GM18505 (cell line): ENCODE measurements at regions not wholly inside any gene's neighbourhood (a gene's known extent, or its start where the extent isn't known, plus 50 kb on each side); places are given as distances from the start of the nearest gene placed in this dataset.

Experiments
- ATAC-seq: cut with Tn5 transposase; IDR thresholded peaks from one replicate; pipeline ENCODE4 v1.9.1; 2021; ENCODE audit not compliant: unreplicated experiment
- POLR2A ChIP-seq: IDR thresholded peaks from 4 replicates; pipeline ENCODE4 v1.6.1; 2011; ENCODE audit warnings: borderline replicate concordance; ENCODE audit not compliant: insufficient read depth, insufficient read length; ENCODE audit errors: extremely low read depth

GRCh38 chr7:85452674-85453073 is 265.8 kb upstream of the SEMA3D start:
- no peak for ATAC-seq
- no peak for TF ChIP-seq POLR2A

- ATAC-seq: no peak
- no peak for TF ChIP-seq POLR2A
These were observed 262.6 kb upstream of the SEMA3D start for GRCh38 chr7:85449478-85449877.

GRCh38 chr7:85447004-85447403 is 260.1 kb upstream of the SEMA3D start:
- no peak for TF ChIP-seq POLR2A
- no peak for ATAC-seq

- no peak for TF ChIP-seq POLR2A
- ATAC-seq: no peak
These were observed 239.7 kb upstream of the SEMA3D start for GRCh38 chr7:85426487-85426960.

- no peak for ATAC-seq
- TF ChIP-seq POLR2A: no peak
These were observed 237.4 kb upstream of the SEMA3D start for GRCh38 chr7:85424298-85424697.

- no peak for ATAC-seq
- no peak for TF ChIP-seq POLR2A
These were observed 236.5 kb upstream of the SEMA3D start for GRCh38 chr7:85423209-85423895.

- ATAC-seq: no peak
- TF ChIP-seq POLR2A: no peak
These were observed 228.9 kb upstream of the SEMA3D start for GRCh38 chr7:85415743-85416142.

GRCh38 chr7:85413718-85414117 is 226.9 kb upstream of the SEMA3D start:
- no peak for ATAC-seq
- TF ChIP-seq POLR2A: no peak

- ATAC-seq: no peak
- no peak for TF ChIP-seq POLR2A
These were observed 226.1 kb upstream of the SEMA3D start for GRCh38 chr7:85412912-85413311.

- TF ChIP-seq POLR2A: no peak
- ATAC-seq: no peak
These were observed 220.5 kb upstream of the SEMA3D start for GRCh38 chr7:85407391-85407790.

- no peak for ATAC-seq
- TF ChIP-seq POLR2A: no peak
These were observed 218.4 kb upstream of the SEMA3D start for GRCh38 chr7:85405016-85405902.

- TF ChIP-seq POLR2A: no peak
- no peak for ATAC-seq
These were observed 209.8 kb upstream of the SEMA3D start for GRCh38 chr7:85396676-85397075.

- no peak for ATAC-seq
These were observed 205.9 kb upstream of the SEMA3D start for GRCh38 chr7:85392789-85393188.

GRCh38 chr7:85392326-85392725 is 205.5 kb upstream of the SEMA3D start:
- ATAC-seq: no peak
- TF ChIP-seq POLR2A: no peak

More at GRCh38 chr7:85392789-85393188, 205.9 kb upstream of the SEMA3D start:
- TF ChIP-seq POLR2A: no peak
